Esophagus muscularis mucosa (tissue), 4 donors: ENCODE measurements at regions not wholly inside any gene's neighbourhood (a gene's known extent, or its start where the extent isn't known, plus 50 kb on each side); places are given as distances from the start of the nearest gene placed in this dataset.
A peak's percentile ranks its signal among the peaks of the same experiment; 100 is the strongest.

Experiments
- DNase-seq: peaks from one replicate; pipeline ENCODE4 v3.0.0-alpha.2; 2017; ENCODE audit errors: extremely low spot score
- H3K27ac ChIP-seq, 4 donors: fragments of 200-600 bp; sonication (generic); replicated peaks in 1 of 4; 1 replicate in 3 of 4; 2 replicates in 1 of 4; pipeline ENCODE4 v1.5.1; 2016 to 2019; ENCODE audit warnings: mild to moderate bottlenecking in 1 of 4
- H3K27me3 ChIP-seq, 4 donors: fragments of 200-600 bp; sonication (generic); one replicate each; pipeline versions ENCODE4 v1.5.1 to v1.6.0; 2016 to 2019
- H3K36me3 ChIP-seq, 4 donors: fragments of 200-600 bp; sonication (generic); one replicate each; pipeline ENCODE4 v1.5.1; 2016 to 2019
- H3K4me1 ChIP-seq, 4 donors: fragments of 200-600 bp; sonication (generic); one replicate each; pipeline ENCODE4 v1.5.1; 2016 to 2019
- H3K4me3 ChIP-seq, 4 donors: fragments of 200-600 bp; sonication (generic); 1 replicate in 2 of 4; 2 replicates in 2 of 4; pipeline ENCODE4 v1.5.1; 2016 to 2019; ENCODE audit warnings: mild to moderate bottlenecking in 4 of 4, moderate library complexity in 1 of 4
- H3K9me3 ChIP-seq, 4 donors: fragments of 200-600 bp; sonication (generic); 1 replicate in 3 of 4; 2 replicates in 1 of 4; pipeline ENCODE4 v1.5.1; 2016 to 2019
- EP300 ChIP-seq: sonication (generic); formaldehyde crosslinking; IDR thresholded peaks from one replicate; pipeline ENCODE4 v1.6.1; 2017; ENCODE audit warnings: antibody characterized with exemption
- POLR2A ChIP-seq: fragments of 450-650 bp; IDR thresholded peaks from one replicate; pipeline ENCODE4 v1.6.1; 2017; ENCODE audit warnings: antibody characterized with exemption, moderate library complexity, mild to moderate bottlenecking, low read depth
- POLR2AphosphoS5 ChIP-seq, 2 donors: sonication (generic); formaldehyde crosslinking; IDR thresholded peaks; one replicate each; pipeline ENCODE4 v1.6.1; 2017; ENCODE audit warnings: antibody characterized with exemption in 2 of 2
- WGBS: methylation state at CpG from one replicate; pipeline ENCODE4 v1.1.5; 2018; 5-methylcytosine and 5-hydroxymethylcytosine counted together
- intact Hi-C: fragments of 100-400 bp; cut with DNase I; formaldehyde crosslinking; loops from one replicate; pipeline ENCODE4 v1.15.1; 2023
- TF ChIP-seq, protein P1 (sequence below), 3 experiments: fragments of 200-600 bp in 2 of 3; fragments of 450-650 bp in 1 of 3; sonication (generic) in 2 of 3; IDR thresholded peaks; one replicate each; pipeline ENCODE4 v1.5.1; 2017 to 2019; ENCODE audit warnings: antibody characterized with exemption in 3 of 3, mild to moderate bottlenecking in 2 of 3, moderate library complexity in 1 of 3

DNA sequence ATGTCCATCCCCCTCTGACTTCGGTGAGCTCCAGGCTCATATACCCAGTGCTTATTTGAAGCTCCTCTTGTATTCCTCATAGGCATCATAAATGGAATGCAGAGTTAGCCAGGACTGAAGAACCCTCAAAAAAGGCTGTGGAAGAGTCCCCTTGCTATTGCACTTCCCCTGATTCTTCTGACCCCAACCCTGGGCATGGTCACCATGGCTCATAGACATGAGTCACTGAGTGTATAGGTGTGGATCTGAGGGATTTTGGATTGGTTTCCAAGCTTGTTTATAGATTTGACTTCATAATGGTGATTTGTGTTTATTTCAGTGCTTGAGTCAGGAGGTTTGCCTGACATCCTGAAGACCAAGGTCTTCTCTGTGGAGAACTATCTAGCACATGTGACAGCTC lies 98.4 kb upstream of the SLC38A2 start:
- Histone ChIP-seq H3K27me3 (no peaks in the 10 kb centered on the region), H3K4me1 (peaks cover 26 to 32% (median 31%) of the 10 kb centered on the region in 4 donors), H3K4me3 (no peak overlapping the region), H3K36me3 (no peaks in the 10 kb centered on the region), H3K9me3 (no peaks in the 10 kb centered on the region), H3K27ac (no peak overlapping the region)
- WGBS: 82% methylated on average over 1 of the region's 1 CpG
- TF ChIP-seq POLR2A: no peak
- TF ChIP-seq EP300: no peak
- TF ChIP-seq, protein P1, sequence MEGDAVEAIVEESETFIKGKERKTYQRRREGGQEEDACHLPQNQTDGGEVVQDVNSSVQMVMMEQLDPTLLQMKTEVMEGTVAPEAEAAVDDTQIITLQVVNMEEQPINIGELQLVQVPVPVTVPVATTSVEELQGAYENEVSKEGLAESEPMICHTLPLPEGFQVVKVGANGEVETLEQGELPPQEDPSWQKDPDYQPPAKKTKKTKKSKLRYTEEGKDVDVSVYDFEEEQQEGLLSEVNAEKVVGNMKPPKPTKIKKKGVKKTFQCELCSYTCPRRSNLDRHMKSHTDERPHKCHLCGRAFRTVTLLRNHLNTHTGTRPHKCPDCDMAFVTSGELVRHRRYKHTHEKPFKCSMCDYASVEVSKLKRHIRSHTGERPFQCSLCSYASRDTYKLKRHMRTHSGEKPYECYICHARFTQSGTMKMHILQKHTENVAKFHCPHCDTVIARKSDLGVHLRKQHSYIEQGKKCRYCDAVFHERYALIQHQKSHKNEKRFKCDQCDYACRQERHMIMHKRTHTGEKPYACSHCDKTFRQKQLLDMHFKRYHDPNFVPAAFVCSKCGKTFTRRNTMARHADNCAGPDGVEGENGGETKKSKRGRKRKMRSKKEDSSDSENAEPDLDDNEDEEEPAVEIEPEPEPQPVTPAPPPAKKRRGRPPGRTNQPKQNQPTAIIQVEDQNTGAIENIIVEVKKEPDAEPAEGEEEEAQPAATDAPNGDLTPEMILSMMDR (IDR thresholded peaks at IDR 0.05): no peak
- no peak for DNase-seq
- intact Hi-C loops: no loop called here

DNA sequence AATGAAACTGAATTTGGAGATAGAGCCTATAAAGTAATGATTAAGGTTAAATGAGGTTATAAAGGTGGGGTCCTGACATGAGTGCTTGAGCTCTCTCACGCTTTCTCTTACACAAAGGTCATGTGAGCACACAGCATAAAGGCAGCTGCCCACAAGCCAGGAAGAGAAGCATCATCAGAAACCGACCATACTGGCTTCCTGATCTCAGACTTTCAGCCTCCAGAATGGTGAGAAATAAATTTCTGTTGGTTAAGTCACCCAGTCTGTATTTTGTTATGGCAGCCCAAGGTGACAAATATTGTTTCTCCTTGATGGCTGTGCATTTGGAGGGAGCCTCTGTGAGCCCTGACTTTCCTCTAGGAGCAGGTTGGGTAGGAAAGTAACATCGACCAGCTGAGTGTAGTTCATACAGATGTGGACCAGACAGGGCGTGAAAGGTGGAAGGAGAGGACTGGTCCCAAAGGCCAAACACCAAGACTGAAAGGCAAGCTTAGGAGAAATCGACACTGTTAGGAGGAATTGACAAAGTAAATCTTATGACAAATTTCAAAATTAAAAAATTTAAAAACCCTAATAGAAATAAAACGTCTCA lies 97.6 kb upstream of the SLC38A2 start:
- no peak for TF ChIP-seq POLR2AphosphoS5 (IDR thresholded peaks at IDR 0.05)
- TF ChIP-seq, protein P1 (IDR thresholded peaks at IDR 0.05): no peak
- no peak for TF ChIP-seq POLR2A
- TF ChIP-seq EP300: no peak
- Histone ChIP-seq H3K4me1 (peaks cover 26 to 32% (median 31%) of the 10 kb centered on the region in 4 donors), H3K36me3 (no peaks in the 10 kb centered on the region), H3K27me3 (no peaks in the 10 kb centered on the region), H3K27ac (no peak overlapping the region), H3K9me3 (no peaks in the 10 kb centered on the region), H3K4me3 (no peak overlapping the region)
- no peak for DNase-seq
- 85% methylated on average over 6 of the region's 6 CpGs for WGBS
- intact Hi-C loops: no loop called here

GRCh38 chr12:46468813-46469212 lies 96.2 kb upstream of the SLC38A2 start:
- H3K4me3 ChIP-seq: no peak overlapping the region
- no peak overlapping the region for H3K27ac ChIP-seq
- H3K9me3 ChIP-seq: no peaks in the 10 kb centered on the region
- H3K36me3 ChIP-seq: no peaks in the 10 kb centered on the region
- intact Hi-C loops: no loop called here
- WGBS: 61% methylated on average over 4 of the region's 4 CpGs
- no peak for DNase-seq
- TF ChIP-seq POLR2AphosphoS5 (IDR thresholded peaks at IDR 0.05) (no peak), POLR2A (no peak), EP300 (no peak)
- TF ChIP-seq, protein P1 (IDR thresholded peaks at IDR 0.05): no peak
- H3K4me1 ChIP-seq: peaks cover 18 to 23% (median 22%) of the 10 kb centered on the region in 4 donors
- no peaks in the 10 kb centered on the region for H3K27me3 ChIP-seq

DNA sequence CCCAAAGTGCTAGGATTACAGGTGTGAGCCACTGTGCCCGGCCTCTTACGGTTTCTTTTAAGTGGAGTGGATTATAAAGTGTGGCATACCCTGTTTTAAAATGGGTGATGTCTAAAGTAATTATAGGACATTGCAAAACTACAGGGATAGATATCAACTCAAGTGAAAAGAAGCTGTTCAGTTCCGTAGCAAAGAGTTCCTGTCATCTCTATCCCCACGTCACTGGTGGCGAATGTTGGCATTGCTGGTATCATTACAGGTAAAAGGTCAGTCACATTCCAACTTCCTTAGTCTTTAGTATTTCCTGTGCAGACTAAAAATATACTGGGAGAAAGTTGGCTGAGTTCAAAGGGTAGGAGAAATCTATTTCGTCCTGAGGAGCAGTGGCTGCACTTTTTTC lies 95.6 kb upstream of the SLC38A2 start:
- Histone ChIP-seq H3K9me3 (no peaks in the 10 kb centered on the region), H3K4me3 (no peak overlapping the region), H3K36me3 (no peaks in the 10 kb centered on the region), H3K27ac (no peak overlapping the region), H3K27me3 (no peaks in the 10 kb centered on the region), H3K4me1 (peaks cover 12 to 20% (median 16%) of the 10 kb centered on the region in 4 donors)
- intact Hi-C loops: no loop called here
- TF ChIP-seq POLR2A: no peak
- no peak for TF ChIP-seq POLR2AphosphoS5 (IDR thresholded peaks at IDR 0.05)
- TF ChIP-seq EP300: no peak
- TF ChIP-seq, protein P1 (IDR thresholded peaks at IDR 0.05): no peak
- DNase-seq: peak; percentile 62
- 65% methylated on average over 6 of the region's 6 CpGs for WGBS

GRCh38 chr12:46465307-46465706 lies 92.7 kb upstream of the SLC38A2 start:
- H3K9me3 ChIP-seq: no peaks in the 10 kb centered on the region
- H3K4me1 ChIP-seq: peaks cover 5 to 33% (median 18%) of the 10 kb centered on the region in 4 donors
- intact Hi-C loops: no loop called here
- H3K27ac ChIP-seq: no peak overlapping the region
- DNase-seq: no peak
- no peaks in the 10 kb centered on the region for H3K36me3 ChIP-seq
- H3K4me3 ChIP-seq: no peak overlapping the region
- H3K27me3 ChIP-seq: no peaks in the 10 kb centered on the region
- TF ChIP-seq POLR2AphosphoS5 (IDR thresholded peaks at IDR 0.05) (no peak), POLR2A (no peak), EP300 (no peak)
- TF ChIP-seq, protein P1 (IDR thresholded peaks at IDR 0.05): no peak
